ENCODE measurements at regions not wholly inside any gene's neighbourhood (a gene's known extent, or its start where the extent isn't known, plus 50 kb on each side); places are given as distances from the start of the nearest gene placed in this dataset.

- no peak for TF ChIP-seq POLR2A (IDR thresholded peaks at IDR 0.05)
- no peak for TF ChIP-seq CTCF (IDR thresholded peaks at IDR 0.05)
These were observed 53.3 kb upstream of the SLIT3 start for GRCh38 chr5:169354263-169354662.

All from thyroid gland (tissue), 4 donors.